ENCODE measurements at regions not wholly inside any gene's neighbourhood (a gene's known extent, or its start where the extent isn't known, plus 50 kb on each side); places are given as distances from the start of the nearest gene placed in this dataset.

- DNase-seq, result no peak
Observed at GRCh38 chrX:107502316-107502715, 52.9 kb downstream of the FRMPD3 start.

- no peak for DNase-seq
Observed at GRCh38 chrX:107504006-107504405, 54.6 kb downstream of the FRMPD3 start.

- DNase-seq, result no peak
Observed at GRCh38 chrX:107505223-107505622, 55.8 kb downstream of the FRMPD3 start.

- DNase-seq, result no peak
Observed at GRCh38 chrX:107506596-107507031, 57.2 kb downstream of the FRMPD3 start.

GRCh38 chrX:107507093-107507743 lies 57.8 kb downstream of the FRMPD3 start:
- DNase-seq, result no peak

GRCh38 chrX:107507744-107508117 lies 58.3 kb downstream of the FRMPD3 start:
- no peak for DNase-seq

- no peak for DNase-seq
Observed at GRCh38 chrX:107508925-107509324, 59.5 kb downstream of the FRMPD3 start.

GRCh38 chrX:107514944-107515343 lies 65.5 kb downstream of the FRMPD3 start:
- DNase-seq, result no peak

GRCh38 chrX:107521877-107522586 lies 72.6 kb downstream of the FRMPD3 start:
- no peak for DNase-seq

GRCh38 chrX:107522901-107523300 lies 73.4 kb downstream of the FRMPD3 start:
- no peak for DNase-seq

- DNase-seq, result no peak
Observed at GRCh38 chrX:107526141-107526540, 76.7 kb downstream of the FRMPD3 start.

GRCh38 chrX:107530141-107530540 lies 80.7 kb downstream of the FRMPD3 start:
- DNase-seq, result no peak

- DNase-seq, result no peak
Observed at GRCh38 chrX:107537815-107538214, 88.4 kb downstream of the FRMPD3 start.

- DNase-seq, result no peak
Observed at GRCh38 chrX:107541244-107541643, 87.1 kb upstream of the PRPS1 start.

GRCh38 chrX:107542040-107542439 lies 86.3 kb upstream of the PRPS1 start:
- DNase-seq, result no peak

- DNase-seq, result peak; percentile 4
Observed at GRCh38 chrX:107542500-107542899, 85.8 kb upstream of the PRPS1 start.

- no peak for DNase-seq
Observed at GRCh38 chrX:107547621-107548020, 80.7 kb upstream of the PRPS1 start.

- DNase-seq, result no peak
Observed at GRCh38 chrX:107548775-107549174, 79.5 kb upstream of the PRPS1 start.

GRCh38 chrX:107549504-107549903 lies 78.8 kb upstream of the PRPS1 start:
- DNase-seq, result no peak

- DNase-seq, result peak; percentile 87
Observed at GRCh38 chrX:107551546-107551945, 76.8 kb upstream of the PRPS1 start.

GRCh38 chrX:107552930-107553329 lies 75.4 kb upstream of the PRPS1 start:
- DNase-seq, result no peak

- no peak for DNase-seq
Observed at GRCh38 chrX:107556967-107557366, 71.3 kb upstream of the PRPS1 start.

GRCh38 chrX:107559506-107559905 lies 68.8 kb upstream of the PRPS1 start:
- DNase-seq, result no peak

GRCh38 chrX:107560041-107560440 lies 68.3 kb upstream of the PRPS1 start:
- DNase-seq, result no peak

GRCh38 chrX:107560980-107561379 lies 67.3 kb upstream of the PRPS1 start:
- no peak for DNase-seq

Measured in NCI-H1105 treated with DMSO at 0.1 percent for 48 hours (cell line).